ENCODE measurements at regions not wholly inside any gene's neighbourhood (a gene's known extent, or its start where the extent isn't known, plus 50 kb on each side); places are given as distances from the start of the nearest gene placed in this dataset.

DNA sequence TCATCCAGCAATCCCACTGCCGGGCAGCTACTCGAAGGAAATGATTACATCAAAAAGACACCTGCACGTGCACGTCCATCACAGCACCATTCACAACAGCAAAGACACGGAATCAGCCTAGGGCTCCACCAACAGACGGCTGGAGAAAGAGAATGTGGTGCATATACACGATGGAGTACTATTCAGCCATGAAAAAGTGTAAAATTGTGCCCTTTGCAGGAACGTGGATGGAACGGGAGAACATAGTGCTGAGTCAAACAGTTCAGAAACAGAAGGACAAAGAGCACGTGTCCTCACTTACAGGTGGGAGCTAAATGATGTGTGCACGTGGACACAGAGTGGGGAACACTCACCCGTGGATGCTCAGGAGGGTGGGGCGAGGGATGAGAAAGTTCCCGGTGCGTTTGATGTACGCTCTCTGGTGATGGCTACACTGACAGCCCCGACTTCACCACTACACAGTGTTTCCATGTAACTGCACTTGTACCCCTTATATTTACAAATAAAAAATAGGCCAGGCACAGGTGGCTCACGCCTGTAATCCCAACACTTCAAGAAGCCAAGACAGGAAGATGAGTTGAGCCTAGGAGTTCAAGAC, 92.0 kb downstream of the PDGFA start:
- no peak overlapping the region for H3K9ac ChIP-seq (ENCODE audit: low read length)
- no peak overlapping the region for H2AFZ ChIP-seq (ENCODE audit: low read depth, low read length, poor library complexity, severe bottlenecking)

DNA sequence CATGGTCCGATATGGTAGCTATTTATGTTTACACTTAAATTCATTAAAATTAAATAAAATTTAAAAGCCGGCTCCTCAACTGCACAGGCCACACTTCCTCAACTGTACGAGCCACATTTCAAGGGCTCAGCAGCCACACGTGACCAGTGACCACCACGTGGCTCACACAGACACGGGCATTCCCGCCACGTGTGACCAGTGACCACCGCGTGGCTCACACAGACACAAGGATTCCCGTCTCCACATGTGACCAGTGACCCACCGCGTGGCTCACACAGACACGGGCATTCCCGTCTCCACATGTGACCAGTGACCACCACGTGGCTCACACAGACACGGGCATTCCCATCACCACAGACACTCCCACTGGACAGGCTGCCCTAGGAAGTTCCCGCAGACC, 91.3 kb downstream of the PDGFA start:
- Histone ChIP-seq H3K9me3 (ENCODE audit: control insufficient read depth in 1 of 2, insufficient read depth in 1 of 2, low read depth in 1 of 2, low read length in 2 of 2) (no peaks in the 10 kb centered on the region), H3K4me2 (ENCODE audit: low read length) (no peak overlapping the region), H4K20me1 (ENCODE audit: insufficient read depth) (no peaks in the 10 kb centered on the region), H3K27me3 (ENCODE audit: insufficient read depth, low read length) (no peaks in the 10 kb centered on the region), H3K4me1 (ENCODE audit: control insufficient read depth in 1 of 2, insufficient read depth in 2 of 2, low read length in 2 of 2) (no peaks in the 10 kb centered on the region), H3K36me3 (ENCODE audit: control insufficient read depth in 1 of 2, insufficient read depth in 2 of 2, low read length in 2 of 2) (no peaks in the 10 kb centered on the region), H3K79me2 (ENCODE audit: insufficient read depth, low read length) (no peaks in the 10 kb centered on the region), H2AFZ (ENCODE audit: low read depth, low read length, poor library complexity, severe bottlenecking) (no peak overlapping the region), H3K9ac (ENCODE audit: low read length) (no peak overlapping the region), H3K4me3 (replicated peaks in 1 of 2; ENCODE audit: low read depth in 1 of 2, low read length in 2 of 2) (no peak overlapping the region), H3K27ac (ENCODE audit: low read depth, low read length) (no peak overlapping the region), H3K9me2 (ENCODE audit: insufficient read depth) (no peaks in the 10 kb centered on the region)
- ChIA-PET POLR2A (no interaction called here), RAD21 (ENCODE audit: low non-redundant PET in 1 of 2, low total read pairs in 2 of 2, uncharacterized antibody in 2 of 2, unreplicated experiment in 2 of 2) (no interaction called here), CTCF (no interaction called here)
- TF ChIP-seq EGR1 (IDR thresholded peaks at IDR 0.05; ENCODE audit: low read depth) (no peak), RAD21 (IDR thresholded peaks at IDR 0.05; ENCODE audit: low read depth) (no peak), ATF3 (IDR thresholded peaks at IDR 0.05) (no peak), ZFX (IDR thresholded peaks at IDR 0.05) (no peak), POLR2AphosphoS5 (IDR thresholded peaks at IDR 0.05; ENCODE audit: low read depth, low read length) (no peak), SP1 (IDR thresholded peaks at IDR 0.05; ENCODE audit: low read depth) (no peak), EZH2phosphoT487 (IDR thresholded peaks at IDR 0.05; ENCODE audit: borderline replicate concordance) (no peak)
- TF ChIP-seq, protein P1, sequence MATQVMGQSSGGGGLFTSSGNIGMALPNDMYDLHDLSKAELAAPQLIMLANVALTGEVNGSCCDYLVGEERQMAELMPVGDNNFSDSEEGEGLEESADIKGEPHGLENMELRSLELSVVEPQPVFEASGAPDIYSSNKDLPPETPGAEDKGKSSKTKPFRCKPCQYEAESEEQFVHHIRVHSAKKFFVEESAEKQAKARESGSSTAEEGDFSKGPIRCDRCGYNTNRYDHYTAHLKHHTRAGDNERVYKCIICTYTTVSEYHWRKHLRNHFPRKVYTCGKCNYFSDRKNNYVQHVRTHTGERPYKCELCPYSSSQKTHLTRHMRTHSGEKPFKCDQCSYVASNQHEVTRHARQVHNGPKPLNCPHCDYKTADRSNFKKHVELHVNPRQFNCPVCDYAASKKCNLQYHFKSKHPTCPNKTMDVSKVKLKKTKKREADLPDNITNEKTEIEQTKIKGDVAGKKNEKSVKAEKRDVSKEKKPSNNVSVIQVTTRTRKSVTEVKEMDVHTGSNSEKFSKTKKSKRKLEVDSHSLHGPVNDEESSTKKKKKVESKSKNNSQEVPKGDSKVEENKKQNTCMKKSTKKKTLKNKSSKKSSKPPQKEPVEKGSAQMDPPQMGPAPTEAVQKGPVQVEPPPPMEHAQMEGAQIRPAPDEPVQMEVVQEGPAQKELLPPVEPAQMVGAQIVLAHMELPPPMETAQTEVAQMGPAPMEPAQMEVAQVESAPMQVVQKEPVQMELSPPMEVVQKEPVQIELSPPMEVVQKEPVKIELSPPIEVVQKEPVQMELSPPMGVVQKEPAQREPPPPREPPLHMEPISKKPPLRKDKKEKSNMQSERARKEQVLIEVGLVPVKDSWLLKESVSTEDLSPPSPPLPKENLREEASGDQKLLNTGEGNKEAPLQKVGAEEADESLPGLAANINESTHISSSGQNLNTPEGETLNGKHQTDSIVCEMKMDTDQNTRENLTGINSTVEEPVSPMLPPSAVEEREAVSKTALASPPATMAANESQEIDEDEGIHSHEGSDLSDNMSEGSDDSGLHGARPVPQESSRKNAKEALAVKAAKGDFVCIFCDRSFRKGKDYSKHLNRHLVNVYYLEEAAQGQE (IDR thresholded peaks at IDR 0.05; ENCODE audit: low read depth), result no peak
- no TSS peak for BruUV-seq (replicated peaks)
- ATAC-seq (no peak), DNase-seq (ENCODE audit: low read depth, low spot score) (no peak)
- intact Hi-C loops (cut with micrococcal nuclease), result no loop called here

More for the DNA sequence above, 92.0 kb downstream of the PDGFA start:
- H3K4me3 ChIP-seq (replicated peaks in 1 of 2; ENCODE audit: low read depth in 1 of 2, low read length in 2 of 2), result no peak overlapping the region
- H3K79me2 ChIP-seq (ENCODE audit: insufficient read depth, low read length), result no peaks in the 10 kb centered on the region
- no peaks in the 10 kb centered on the region for H3K9me2 ChIP-seq (ENCODE audit: insufficient read depth)
- TF ChIP-seq ZNF274 (IDR thresholded peaks at IDR 0.05; ENCODE audit: low read depth, low read length), result no peak
- no peak for TF ChIP-seq EGR1 (IDR thresholded peaks at IDR 0.05; ENCODE audit: low read depth)
- TF ChIP-seq JUND (IDR thresholded peaks at IDR 0.05), result no peak
- TF ChIP-seq ATF3 (IDR thresholded peaks at IDR 0.05), result no peak
- TF ChIP-seq SIN3A (IDR thresholded peaks at IDR 0.05; ENCODE audit: low read depth), result no peak
- no peak for TF ChIP-seq ZFX (IDR thresholded peaks at IDR 0.05)
- no peak for TF ChIP-seq RAD21 (IDR thresholded peaks at IDR 0.05; ENCODE audit: low read depth)
- no peak for TF ChIP-seq EZH2phosphoT487 (IDR thresholded peaks at IDR 0.05; ENCODE audit: borderline replicate concordance)
- no peak for TF ChIP-seq SP1 (IDR thresholded peaks at IDR 0.05; ENCODE audit: low read depth)
- TF ChIP-seq EZH2 (IDR thresholded peaks at IDR 0.05), result no peak
- TF ChIP-seq YY1 (IDR thresholded peaks at IDR 0.05; ENCODE audit: extremely low read depth, insufficient replicate concordance, low read depth, low read length), result no peak
- no peak for TF ChIP-seq FOSL1 (IDR thresholded peaks at IDR 0.05; ENCODE audit: low read depth)
- no peak for TF ChIP-seq CBX3 (IDR thresholded peaks at IDR 0.05; ENCODE audit: low read depth)
- TF ChIP-seq TCF7L2 (IDR thresholded peaks at IDR 0.05; ENCODE audit: borderline replicate concordance, extremely low read depth, insufficient read depth, insufficient read length), result no peak
- H3K4me1 ChIP-seq (ENCODE audit: control insufficient read depth in 1 of 2, insufficient read depth in 2 of 2, low read length in 2 of 2), result no peaks in the 10 kb centered on the region
- no peaks in the 10 kb centered on the region for H3K9me3 ChIP-seq (ENCODE audit: control insufficient read depth in 1 of 2, insufficient read depth in 1 of 2, low read depth in 1 of 2, low read length in 2 of 2)
- DNase-seq (ENCODE audit: low read depth, low spot score) (no peak), ATAC-seq (no peak)
- H3K27me3 ChIP-seq (ENCODE audit: insufficient read depth, low read length), result no peaks in the 10 kb centered on the region
- H3K4me2 ChIP-seq (ENCODE audit: low read length), result no peak overlapping the region
- no peaks in the 10 kb centered on the region for H4K20me1 ChIP-seq (ENCODE audit: insufficient read depth)
- H3K36me3 ChIP-seq (ENCODE audit: control insufficient read depth in 1 of 2, insufficient read depth in 2 of 2, low read length in 2 of 2), result no peaks in the 10 kb centered on the region
- POLR2A ChIA-PET, result no interaction called here
- no TSS peak for BruUV-seq (replicated peaks)
- intact Hi-C loops (cut with micrococcal nuclease), result no loop called here
- RAD21 ChIA-PET (ENCODE audit: low non-redundant PET in 1 of 2, low total read pairs in 2 of 2, uncharacterized antibody in 2 of 2, unreplicated experiment in 2 of 2), result no interaction called here
- CTCF ChIA-PET, result no interaction called here
- H3K27ac ChIP-seq (ENCODE audit: low read depth, low read length), result no peak overlapping the region
